Mesothelial cell of epicardium (in vitro differentiated cells): ENCODE measurements at regions not wholly inside any gene's neighbourhood (a gene's known extent, or its start where the extent isn't known, plus 50 kb on each side); places are given as distances from the start of the nearest gene placed in this dataset.

Experiments
- DNase-seq, 2 experiments: peaks; one replicate each; pipeline ENCODE4 v3.0.0; 2021; ENCODE audit warnings: low spot score in 2 of 2; ENCODE audit not compliant: unreplicated experiment in 2 of 2
- H3K27ac Mint-ChIP-seq: 2 replicates; pipeline ENCODE4 v1.8.0; 2021; ENCODE audit warnings: mixed read lengths
- H3K27me3 Mint-ChIP-seq: 2 replicates; pipeline ENCODE4 v1.8.0; 2021; ENCODE audit warnings: low read depth, mixed read lengths
- H3K36me3 Mint-ChIP-seq: 2 replicates; pipeline ENCODE4 v1.8.0; 2021; ENCODE audit warnings: mixed read lengths
- H3K4me1 Mint-ChIP-seq: 2 replicates; pipeline ENCODE4 v1.8.0; 2021; ENCODE audit warnings: mixed read lengths
- H3K4me3 Mint-ChIP-seq: 2 replicates; pipeline ENCODE4 v1.8.0; 2021; ENCODE audit warnings: mild to moderate bottlenecking, moderate library complexity, mixed read lengths
- H3K9me3 Mint-ChIP-seq: 2 replicates; pipeline ENCODE4 v1.8.0; 2021; ENCODE audit warnings: mixed read lengths
- TF ChIP-seq, protein P1 (sequence below): fragments of 200-600 bp; sonication (generic); IDR thresholded peaks from one replicate; pipeline ENCODE4 v1.5.0; 2021; ENCODE audit warnings: antibody characterized with exemption; ENCODE audit not compliant: unreplicated experiment

- Mint-ChIP-seq H3K36me3 (no peaks in the 10 kb centered on the region), H3K9me3 (peaks cover 4% of the 10 kb centered on the region), H3K27me3 (no peaks in the 10 kb centered on the region), H3K4me1 (peaks cover 7% of the 10 kb centered on the region), H3K4me3 (no peak overlapping the region), H3K27ac (no peak overlapping the region)
- TF ChIP-seq, protein P1, sequence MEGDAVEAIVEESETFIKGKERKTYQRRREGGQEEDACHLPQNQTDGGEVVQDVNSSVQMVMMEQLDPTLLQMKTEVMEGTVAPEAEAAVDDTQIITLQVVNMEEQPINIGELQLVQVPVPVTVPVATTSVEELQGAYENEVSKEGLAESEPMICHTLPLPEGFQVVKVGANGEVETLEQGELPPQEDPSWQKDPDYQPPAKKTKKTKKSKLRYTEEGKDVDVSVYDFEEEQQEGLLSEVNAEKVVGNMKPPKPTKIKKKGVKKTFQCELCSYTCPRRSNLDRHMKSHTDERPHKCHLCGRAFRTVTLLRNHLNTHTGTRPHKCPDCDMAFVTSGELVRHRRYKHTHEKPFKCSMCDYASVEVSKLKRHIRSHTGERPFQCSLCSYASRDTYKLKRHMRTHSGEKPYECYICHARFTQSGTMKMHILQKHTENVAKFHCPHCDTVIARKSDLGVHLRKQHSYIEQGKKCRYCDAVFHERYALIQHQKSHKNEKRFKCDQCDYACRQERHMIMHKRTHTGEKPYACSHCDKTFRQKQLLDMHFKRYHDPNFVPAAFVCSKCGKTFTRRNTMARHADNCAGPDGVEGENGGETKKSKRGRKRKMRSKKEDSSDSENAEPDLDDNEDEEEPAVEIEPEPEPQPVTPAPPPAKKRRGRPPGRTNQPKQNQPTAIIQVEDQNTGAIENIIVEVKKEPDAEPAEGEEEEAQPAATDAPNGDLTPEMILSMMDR = no peak
- no peak for DNase-seq
Measured at GRCh38 chr4:83996254-83996653, 460.3 kb downstream of the GPAT3 start.

GRCh38 chr4:83993774-83994173 is 457.9 kb downstream of the GPAT3 start:
- peaks cover 7% of the 10 kb centered on the region for H3K4me1 Mint-ChIP-seq
- peaks cover 4% of the 10 kb centered on the region for H3K9me3 Mint-ChIP-seq
- H3K27ac Mint-ChIP-seq = no peak overlapping the region
- H3K4me3 Mint-ChIP-seq = no peak overlapping the region
- no peaks in the 10 kb centered on the region for H3K36me3 Mint-ChIP-seq
- DNase-seq = no peak
- no peaks in the 10 kb centered on the region for H3K27me3 Mint-ChIP-seq
- TF ChIP-seq, protein P1 = no peak

- no peaks in the 10 kb centered on the region for H3K4me1 Mint-ChIP-seq
- DNase-seq = no peak
- no peak overlapping the region for H3K27ac Mint-ChIP-seq
- H3K36me3 Mint-ChIP-seq = no peaks in the 10 kb centered on the region
- H3K27me3 Mint-ChIP-seq = no peaks in the 10 kb centered on the region
- TF ChIP-seq, protein P1 = no peak
- H3K4me3 Mint-ChIP-seq = no peak overlapping the region
- peaks cover 6% of the 10 kb centered on the region for H3K9me3 Mint-ChIP-seq
Measured at GRCh38 chr4:83989835-83990234, 453.9 kb downstream of the GPAT3 start.

- TF ChIP-seq, protein P1 = no peak
- Mint-ChIP-seq H3K27ac (no peak overlapping the region), H3K4me3 (no peak overlapping the region), H3K4me1 (no peaks in the 10 kb centered on the region), H3K27me3 (no peaks in the 10 kb centered on the region), H3K9me3 (peaks cover 4% of the 10 kb centered on the region), H3K36me3 (no peaks in the 10 kb centered on the region)
- no peak for DNase-seq
Measured at GRCh38 chr4:83981156-83981555, 445.2 kb downstream of the GPAT3 start.

DNA sequence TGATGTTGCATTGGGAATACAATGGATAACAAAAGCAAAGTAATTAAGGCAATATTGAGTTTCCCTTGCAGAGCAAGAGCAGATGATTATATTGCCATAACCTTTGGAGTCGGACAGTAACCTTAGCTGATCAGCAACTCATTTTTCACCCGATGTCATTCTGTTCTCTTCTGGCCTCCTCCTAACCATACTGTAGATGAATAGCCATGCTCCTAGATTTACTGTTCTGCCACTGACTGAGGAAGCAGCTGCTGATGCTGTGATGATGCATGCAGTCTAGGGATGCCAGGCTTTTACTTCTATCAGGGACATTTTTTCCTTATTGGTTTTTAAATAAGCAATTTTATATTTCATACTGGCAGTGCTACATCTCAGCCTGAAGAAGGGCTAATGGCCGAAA is 443.9 kb downstream of the GPAT3 start:
- TF ChIP-seq, protein P1 = no peak
- no peaks in the 10 kb centered on the region for H3K4me1 Mint-ChIP-seq
- H3K27me3 Mint-ChIP-seq = no peaks in the 10 kb centered on the region
- no peak overlapping the region for H3K27ac Mint-ChIP-seq
- DNase-seq = no peak
- H3K36me3 Mint-ChIP-seq = no peaks in the 10 kb centered on the region
- H3K9me3 Mint-ChIP-seq = peaks cover 4% of the 10 kb centered on the region
- no peak overlapping the region for H3K4me3 Mint-ChIP-seq
